LNCaP clone FGC (cell line): ENCODE measurements at regions not wholly inside any gene's neighbourhood (a gene's known extent, or its start where the extent isn't known, plus 50 kb on each side); places are given as distances from the start of the nearest gene placed in this dataset.
"Not testable (repeated sequence)": the region's sequence is repeated elsewhere in the genome, so short reads cannot be mapped to it uniquely, and the experiment has no call there.

ENCODE experiments used
- DNase-seq: peaks from one replicate; pipeline ENCODE4 v3.0.0-alpha.2; 2011; ENCODE audit warnings: low read depth
- H3K4me3 ChIP-seq: 2 replicates; pipeline ENCODE4 v1.5.1; 2011; ENCODE audit warnings: mild to moderate bottlenecking, low read depth, low read length, control low read depth
- CTCF ChIP-seq: IDR thresholded peaks from 2 replicates; pipeline ENCODE4 v1.5.1; 2012; ENCODE audit warnings: mild to moderate bottlenecking; ENCODE audit not compliant: control insufficient read depth, insufficient read depth; ENCODE audit errors: extremely low read depth

- no peak overlapping the region for H3K4me3 ChIP-seq
- DNase-seq, result no peak
- no peak for TF ChIP-seq CTCF
These were observed 404.5 kb downstream of the GBA3 start for GRCh38 chr4:23097251-23097650.

GRCh38 chr4:23091711-23092110, 399.0 kb downstream of the GBA3 start:
- no peak overlapping the region for H3K4me3 ChIP-seq
- TF ChIP-seq CTCF, result no peak
- DNase-seq, result no peak

GRCh38 chr4:23085249-23085568, 392.5 kb downstream of the GBA3 start:
- TF ChIP-seq CTCF, result no peak
- no peak for DNase-seq
- H3K4me3 ChIP-seq, result no peak overlapping the region

- H3K4me3 ChIP-seq, result no peak overlapping the region
- no peak for TF ChIP-seq CTCF
- DNase-seq, result no peak
These were observed 392.0 kb downstream of the GBA3 start for GRCh38 chr4:23084559-23085248.

- no peak for DNase-seq
- TF ChIP-seq CTCF, result no peak
- no peak overlapping the region for H3K4me3 ChIP-seq
These were observed 390.7 kb downstream of the GBA3 start for GRCh38 chr4:23083391-23083790.

- not testable (repeated sequence) for H3K4me3 ChIP-seq, DNase-seq
These were observed 387.4 kb downstream of the GBA3 start for GRCh38 chr4:23080171-23080570.

GRCh38 chr4:23070848-23071570, 378.3 kb downstream of the GBA3 start:
- H3K4me3 ChIP-seq, result no peak overlapping the region
- DNase-seq, result no peak
- TF ChIP-seq CTCF, result no peak
